HepG2 (cell line): ENCODE measurements at regions not wholly inside any gene's neighbourhood (a gene's known extent, or its start where the extent isn't known, plus 50 kb on each side); places are given as distances from the start of the nearest gene placed in this dataset.

ENCODE experiments used
- ATAC-seq: fragments of 200-7000 bp; cut with Tn5 transposase; 3 replicates; pipeline ENCODE4 v1.9.1; 2020; ENCODE audit warnings: mild to moderate bottlenecking, moderate library complexity
- BruUV-seq: library from RNA; stranded (reverse); fragments of 400-500 nt; replicated peaks from 2 replicates; lab custom pipeline; 2021; lab: Mats Ljungman, UMichigan
- CTCF ChIA-PET: fragments of 300-600 bp; formaldehyde crosslinking; extraction: SDS; loops from one replicate; lab custom pipeline; 2021; ENCODE audit warnings: low total read pairs, inconsistent platforms, low intra/inter-chr PET ratio; lab: Yijun Ruan, JAX
- POLR2A ChIA-PET: fragments of 350-600 bp; sonication (Branson Sonifier 250); formaldehyde crosslinking; loops from one replicate; lab custom pipeline; 2020; ENCODE audit warnings: antibody characterized with exemption, inconsistent platforms; lab: Yijun Ruan, JAX
- DNase-seq: peaks from one replicate; pipeline ENCODE4 v3.0.0-alpha.2; 2015; ENCODE audit warnings: low spot score
- FAIRE-seq: peaks from 3 replicates; lab custom pipeline; 2011; peaks lifted over from hg19 to GRCh38; lab: Jason Lieb, UNC
- H2AFZ ChIP-seq: one replicate; pipeline ENCODE4 v1.6.1; 2011; ENCODE audit warnings: low read length, inconsistent platforms
- H3K27ac ChIP-seq: fragments of 300-600 bp; 3 replicates; pipeline ENCODE4 v1.8.0; 2011; ENCODE audit warnings: mixed run types, mild to moderate bottlenecking, mixed read lengths, low read length, inconsistent platforms; ENCODE audit not compliant: insufficient read depth; ENCODE audit errors: extremely low read length
- H3K27me3 ChIP-seq, 2 experiments: fragments of 200-600 bp in 1 of 2; 2 replicates in 1 of 2; 3 replicates in 1 of 2; pipeline versions ENCODE4 v1.6.0 to v1.8.0; 2011; ENCODE audit warnings: low read length in 2 of 2, mild to moderate bottlenecking in 2 of 2, moderate library complexity in 2 of 2, inconsistent platforms in 1 of 2; ENCODE audit not compliant: insufficient read depth in 2 of 2, control insufficient read depth in 1 of 2
- H3K36me3 ChIP-seq, 2 experiments: fragments of 200-600 bp in 1 of 2; replicated peaks in 1 of 2; 2 replicates in 1 of 2; 3 replicates in 1 of 2; pipeline versions ENCODE4 v1.5.1 to v1.8.0; 2011; ENCODE audit warnings: low read length in 2 of 2, inconsistent platforms in 1 of 2; ENCODE audit not compliant: insufficient read depth in 2 of 2, control insufficient read depth in 1 of 2
- H3K4me1 ChIP-seq: 2 replicates; pipeline ENCODE4 v1.5.1; 2012; ENCODE audit warnings: low read length, inconsistent platforms; ENCODE audit not compliant: insufficient read depth
- H3K4me2 ChIP-seq: 2 replicates; pipeline ENCODE4 v1.6.0; 2011; ENCODE audit warnings: low read depth, low read length, inconsistent platforms
- H3K4me3 ChIP-seq, 3 experiments: fragments of 200-600 bp in 1 of 3; sonication (generic), shearing (Covaris generic) in 1 of 3; replicated peaks in 1 of 3; 2 replicates each; pipeline ENCODE4 v1.5.1; 2011 to 2016; ENCODE audit warnings: low read length in 3 of 3, inconsistent platforms in 2 of 3, low read depth in 2 of 3, mild to moderate bottlenecking in 2 of 3, control low read depth in 1 of 3, mixed read lengths in 1 of 3; ENCODE audit not compliant: insufficient read depth in 1 of 3
- H3K79me2 ChIP-seq: one replicate; pipeline ENCODE4 v1.6.1; 2011; ENCODE audit warnings: low read length, inconsistent platforms; ENCODE audit not compliant: insufficient read depth
- H3K9ac ChIP-seq: 2 replicates; pipeline ENCODE4 v1.6.0; 2011; ENCODE audit warnings: mild to moderate bottlenecking, low read depth, low read length, inconsistent platforms; ENCODE audit not compliant: insufficient read depth
- H3K9me3 ChIP-seq: 2 replicates; pipeline ENCODE4 v1.5.1; 2012; ENCODE audit warnings: mild to moderate bottlenecking, low read length
- H4K20me1 ChIP-seq: 2 replicates; pipeline ENCODE4 v1.6.0; 2011; ENCODE audit warnings: inconsistent platforms, mild to moderate bottlenecking, low read length, moderate library complexity; ENCODE audit not compliant: insufficient read depth
- CBX2 ChIP-seq, 2 experiments: fragments of 200-600 bp in 1 of 2; sonication (generic); formaldehyde crosslinking in 1 of 2; IDR thresholded peaks; 2 replicates each; pipeline versions ENCODE4 v1.7.0 to v1.8.1; 2018 to 2022; ENCODE audit warnings: low read depth in 2 of 2, low read length in 1 of 2, mild to moderate bottlenecking in 1 of 2, missing genetic modification reagents in 1 of 2
- CCDC6 ChIP-seq: sonication (generic); formaldehyde crosslinking; IDR thresholded peaks from 2 replicates; pipeline ENCODE4 v1.8.1; 2022; ENCODE audit warnings: mild to moderate bottlenecking, missing genetic modification reagents, moderate library complexity
- HMG20B ChIP-seq: conservative IDR thresholded peaks from 2 replicates; pipeline ENCODE4 v1.6.1; 2016; ENCODE audit warnings: missing genetic modification reagents, missing compliant biosample characterization
- MEIS1 ChIP-seq: sonication (generic); formaldehyde crosslinking; IDR thresholded peaks from 2 replicates; pipeline ENCODE4 v1.9.0; 2021; ENCODE audit warnings: mild to moderate bottlenecking, missing genetic modification reagents, moderate library complexity, borderline replicate concordance
- NFATC3 ChIP-seq: sonication (generic); formaldehyde crosslinking; IDR thresholded peaks from 2 replicates; pipeline ENCODE4 v1.5.1; 2020; ENCODE audit warnings: mild to moderate bottlenecking, missing genetic modification reagents
- NFIC ChIP-seq: IDR thresholded peaks from 2 replicates; pipeline ENCODE4 v1.6.1; 2012; ENCODE audit warnings: mild to moderate bottlenecking, low read length, inconsistent platforms
- RARA ChIP-seq: IDR thresholded peaks from 2 replicates; pipeline ENCODE4 v1.6.1; 2016; ENCODE audit warnings: missing genetic modification reagents, missing compliant biosample characterization
- SIN3B ChIP-seq: fragments of 150-350 bp; IDR thresholded peaks from 2 replicates; pipeline ENCODE4 v1.6.1; 2014; ENCODE audit warnings: low read length
- SP1 ChIP-seq, 2 experiments: fragments of 450-650 bp in 1 of 2; sonication (generic) in 1 of 2; formaldehyde crosslinking in 1 of 2; IDR thresholded peaks; 2 replicates each; pipeline versions ENCODE4 v1.4.0 to v1.6.1; 2016 to 2020; ENCODE audit warnings: missing genetic modification reagents in 1 of 2
- SRSF4 ChIP-seq: fragments of 200-400 bp; formaldehyde crosslinking; IDR thresholded peaks from one replicate; pipeline ENCODE4 v1.6.1; 2018; ENCODE audit warnings: mild to moderate bottlenecking, low read depth, low read length, moderate library complexity; ENCODE audit not compliant: poor library complexity, severe bottlenecking
- SRSF9 ChIP-seq: fragments of 200-400 bp; formaldehyde crosslinking; IDR thresholded peaks from 2 replicates; pipeline ENCODE4 v1.6.1; 2018; ENCODE audit warnings: borderline replicate concordance, mild to moderate bottlenecking, low read depth, low read length; ENCODE audit not compliant: insufficient read depth, poor library complexity, severe bottlenecking
- SYNCRIP ChIP-seq: fragments of 200-400 bp; formaldehyde crosslinking; IDR thresholded peaks from 2 replicates; pipeline ENCODE4 v1.6.1; 2018; ENCODE audit warnings: mild to moderate bottlenecking, low read depth, low read length; ENCODE audit not compliant: insufficient read depth
- ZNF431 ChIP-seq: sonication (generic); formaldehyde crosslinking; IDR thresholded peaks from 2 replicates; pipeline ENCODE4 v1.9.0; 2022; ENCODE audit warnings: missing genetic modification reagents, low read depth, mild to moderate bottlenecking, borderline replicate concordance
- ZNF543 ChIP-seq: sonication (generic); formaldehyde crosslinking; IDR thresholded peaks from 2 replicates; pipeline ENCODE4 v1.4.0; 2020; ENCODE audit warnings: mild to moderate bottlenecking, missing genetic modification reagents
- ZNF556 ChIP-seq: sonication (generic); formaldehyde crosslinking; IDR thresholded peaks from 2 replicates; pipeline ENCODE4 v1.4.0; 2020; ENCODE audit warnings: mild to moderate bottlenecking, missing genetic modification reagents, borderline replicate concordance
- ZNF615 ChIP-seq: sonication (generic); formaldehyde crosslinking; IDR thresholded peaks from 2 replicates; pipeline ENCODE4 v1.5.0; 2020; ENCODE audit warnings: mild to moderate bottlenecking, missing genetic modification reagents, borderline replicate concordance
- WGBS: methylation state at CpG from one replicate; pipeline ENCODE4 v1.1.6; 2017; ENCODE audit warnings: low lambda C conversion rate; 5-methylcytosine and 5-hydroxymethylcytosine counted together
- in situ Hi-C: cut with HindIII; loops from 2 replicates; pipeline ENCODE4 v1.10.0; 2017; ENCODE audit warnings: low pct_unique_long_range_greater_than_20kb; ENCODE audit not compliant: extremely low pct_ligation_motif_present
- intact Hi-C: fragments of 100-400 bp; cut with micrococcal nuclease; formaldehyde crosslinking; loops from one replicate; pipeline ENCODE4 v1.10.0; 2022; ENCODE audit not compliant: unreplicated experiment
- TF ChIP-seq, protein P1 (sequence below): IDR thresholded peaks from 2 replicates; pipeline ENCODE4 v1.6.1; 2016
- TF ChIP-seq, protein P2 (sequence below): sonication (generic); formaldehyde crosslinking; IDR thresholded peaks from 2 replicates; pipeline ENCODE4 v1.8.0; 2022; ENCODE audit warnings: mild to moderate bottlenecking, missing genetic modification reagents, moderate library complexity

DNA sequence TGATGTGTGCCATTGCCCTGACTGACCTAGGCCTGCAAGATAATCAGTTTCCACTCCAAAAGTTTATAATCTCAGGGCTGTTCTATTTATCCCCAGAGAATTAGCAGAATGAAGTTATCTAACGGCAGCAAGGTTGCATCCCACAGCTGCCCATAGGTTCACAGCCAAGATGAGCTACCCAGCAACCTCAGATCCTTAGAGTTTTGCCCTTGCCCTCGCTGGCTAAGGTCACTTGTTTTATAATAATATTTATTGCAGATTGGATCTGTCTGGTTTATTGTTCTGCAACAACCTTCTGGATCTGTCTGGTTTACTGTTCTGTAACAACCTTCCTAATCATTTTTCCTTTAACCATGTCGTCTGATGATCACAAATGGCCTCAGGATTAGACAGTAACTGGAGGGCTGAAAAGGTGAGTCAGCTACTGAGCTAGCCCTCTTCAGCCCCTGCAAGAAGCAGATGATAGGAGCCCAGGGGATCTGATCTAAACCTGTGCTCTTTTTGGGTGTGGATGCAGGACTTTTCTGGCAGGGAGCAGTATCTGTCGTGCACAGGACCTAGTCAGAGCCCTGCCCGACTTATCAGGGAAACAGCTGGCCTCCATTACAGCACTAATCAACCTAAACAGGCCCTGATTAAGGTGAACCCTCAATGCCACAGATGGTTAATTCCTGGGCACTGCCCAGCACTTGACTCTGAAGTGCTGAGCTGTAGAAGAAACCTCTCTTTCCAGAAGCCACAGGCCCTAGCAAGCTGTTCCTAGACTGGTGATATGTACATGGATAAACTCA lies 642.9 kb upstream of the KIRREL3 start:
- no peak for ATAC-seq
- no peak overlapping the region for H3K9ac ChIP-seq
- H3K79me2 ChIP-seq: no peaks in the 10 kb centered on the region
- no peak overlapping the region for H3K4me2 ChIP-seq
- no peak for FAIRE-seq
- no peaks in the 10 kb centered on the region for H3K4me1 ChIP-seq
- in situ Hi-C loops: no loop called here
- H2AFZ ChIP-seq: no peak overlapping the region
- H3K27ac ChIP-seq: no peak overlapping the region
- BruUV-seq: no TSS peak
- no peak overlapping the region for H3K4me3 ChIP-seq
- H3K27me3 ChIP-seq: no peaks in the 10 kb centered on the region
- no peaks in the 10 kb centered on the region for H4K20me1 ChIP-seq
- TF ChIP-seq SRSF4: no peak
- no peak for TF ChIP-seq SYNCRIP
- TF ChIP-seq ZNF556 (CRISPR knock-in tag): no peak
- TF ChIP-seq ZNF615: no peak
- TF ChIP-seq NFIC: no peak
- TF ChIP-seq ZNF543 (CRISPR knock-in tag): no peak
- no peak for TF ChIP-seq NFATC3 (CRISPR knock-in tag)
- TF ChIP-seq CBX2 (IDR thresholded peaks at IDR 0.05; ENCODE audit: low read depth, low read length): no peak
- no peak for TF ChIP-seq CBX2 (CRISPR knock-in tag; IDR thresholded peaks at IDR 0.05; ENCODE audit: low read depth)
- no peak for TF ChIP-seq ZNF431 (CRISPR knock-in tag)
- no peak for TF ChIP-seq SP1 (IDR thresholded peaks at IDR 0.05)
- no peak for TF ChIP-seq SP1 (CRISPR knock-in tag; IDR thresholded peaks at IDR 0.05)
- TF ChIP-seq HMG20B: no peak
- TF ChIP-seq CCDC6: no peak
- TF ChIP-seq SRSF9: no peak
- no peak for TF ChIP-seq RARA (CRISPR knock-in tag)
- no peak for TF ChIP-seq SIN3B
- TF ChIP-seq, protein P1, sequence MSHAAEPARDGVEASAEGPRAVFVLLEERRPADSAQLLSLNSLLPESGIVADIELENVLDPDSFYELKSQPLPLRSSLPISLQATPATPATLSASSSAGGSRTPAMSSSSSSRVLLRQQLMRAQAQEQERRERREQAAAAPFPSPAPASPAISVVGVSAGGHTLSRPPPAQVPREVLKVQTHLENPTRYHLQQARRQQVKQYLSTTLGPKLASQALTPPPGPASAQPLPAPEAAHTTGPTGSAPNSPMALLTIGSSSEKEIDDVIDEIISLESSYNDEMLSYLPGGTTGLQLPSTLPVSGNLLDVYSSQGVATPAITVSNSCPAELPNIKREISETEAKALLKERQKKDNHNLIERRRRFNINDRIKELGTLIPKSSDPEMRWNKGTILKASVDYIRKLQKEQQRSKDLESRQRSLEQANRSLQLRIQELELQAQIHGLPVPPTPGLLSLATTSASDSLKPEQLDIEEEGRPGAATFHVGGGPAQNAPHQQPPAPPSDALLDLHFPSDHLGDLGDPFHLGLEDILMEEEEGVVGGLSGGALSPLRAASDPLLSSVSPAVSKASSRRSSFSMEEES (CRISPR knock-in tag): no peak
- TF ChIP-seq, protein P2, sequence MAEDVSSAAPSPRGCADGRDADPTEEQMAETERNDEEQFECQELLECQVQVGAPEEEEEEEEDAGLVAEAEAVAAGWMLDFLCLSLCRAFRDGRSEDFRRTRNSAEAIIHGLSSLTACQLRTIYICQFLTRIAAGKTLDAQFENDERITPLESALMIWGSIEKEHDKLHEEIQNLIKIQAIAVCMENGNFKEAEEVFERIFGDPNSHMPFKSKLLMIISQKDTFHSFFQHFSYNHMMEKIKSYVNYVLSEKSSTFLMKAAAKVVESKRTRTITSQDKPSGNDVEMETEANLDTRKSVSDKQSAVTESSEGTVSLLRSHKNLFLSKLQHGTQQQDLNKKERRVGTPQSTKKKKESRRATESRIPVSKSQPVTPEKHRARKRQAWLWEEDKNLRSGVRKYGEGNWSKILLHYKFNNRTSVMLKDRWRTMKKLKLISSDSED (CRISPR knock-in tag): no peak
- no peak for TF ChIP-seq MEIS1 (CRISPR knock-in tag)
- DNase-seq: no peak
- H3K9me3 ChIP-seq: peaks cover 83% of the 10 kb centered on the region
- H3K36me3 ChIP-seq: no peaks in the 10 kb centered on the region
- intact Hi-C loops: no loop called here
- ChIA-PET CTCF (no interaction called here), POLR2A (no interaction called here)
- WGBS: 8% methylated on average over 3 of the region's 5 CpGs
